ENCODE measurements at regions not wholly inside any gene's neighbourhood (a gene's known extent, or its start where the extent isn't known, plus 50 kb on each side); places are given as distances from the start of the nearest gene placed in this dataset.

DNA sequence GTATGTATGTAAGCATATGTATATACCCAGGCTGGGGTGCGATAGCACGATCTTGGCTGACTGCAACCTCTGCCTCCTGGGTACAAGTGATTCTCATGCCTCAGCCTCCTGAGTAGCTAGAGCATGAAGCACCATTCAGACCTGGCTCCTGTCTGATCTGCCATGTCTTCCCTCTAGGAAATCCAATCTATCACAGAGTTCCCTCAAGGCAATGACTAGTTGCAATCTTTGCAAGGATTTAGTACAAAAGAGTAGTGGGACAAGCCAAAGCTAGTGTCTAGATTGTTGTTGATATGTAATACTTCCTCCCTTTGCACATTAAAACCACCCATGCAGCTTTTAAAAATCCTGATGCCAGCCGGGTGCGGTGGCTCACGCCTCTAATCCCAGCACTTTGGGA lies 60.5 kb upstream of the PRKAR2B start (continued):
- TF ChIP-seq SKIL (IDR thresholded peaks at IDR 0.05; ENCODE audit: low read depth, poor library complexity, severe bottlenecking) (no peak), SREBF2 (IDR thresholded peaks at IDR 0.05; ENCODE audit: low read length) (no peak), ELK1 (IDR thresholded peaks at IDR 0.05; ENCODE audit: low read depth, low read length) (no peak), YBX1 (IDR thresholded peaks at IDR 0.05) (no peak), ZBTB33 (IDR thresholded peaks at IDR 0.05) (no peak), GATAD2B (conservative IDR thresholded peaks at IDR 0.05; ENCODE audit: low read depth) (no peak)

- no peaks in the 10 kb centered on the region for H3K79me2 ChIP-seq (ENCODE audit: control insufficient read depth, insufficient read depth, low read length)
- no peaks in the 10 kb centered on the region; a peak in 1 of 4 replicates for H3K27me3 ChIP-seq (replicated peaks in 1 of 2; ENCODE audit: control insufficient read depth in 2 of 2, insufficient read depth in 2 of 2, low read length in 1 of 2)
- ATAC-seq (no peak), DNase-seq (ENCODE audit: low read depth, low spot score) (no peak), FAIRE-seq (no peak)
- RAD21 ChIA-PET (ENCODE audit: unreplicated experiment), result no interaction called here
- no peak overlapping the region for H3K27ac ChIP-seq (ENCODE audit: control insufficient read depth, insufficient read depth)
- SMC1A ChIA-PET (ENCODE audit: uncharacterized antibody, unreplicated experiment), result no interaction called here
- H3K4me2 ChIP-seq (ENCODE audit: control insufficient read depth, insufficient read depth), result no peak overlapping the region
- CTCF ChIA-PET, result no interaction called here
- intact Hi-C loops (cut with micrococcal nuclease; ENCODE audit: unreplicated experiment) (no loop called here), in situ Hi-C loops (cut with MboI) (no loop called here)
- no peaks in the 10 kb centered on the region for H3K9me3 ChIP-seq (replicated peaks; ENCODE audit: control insufficient read depth, insufficient read depth, low read length)
- no peak overlapping the region for H3K9ac ChIP-seq (ENCODE audit: control insufficient read depth, insufficient read depth, low read length)
- H3K4me3 ChIP-seq, result no peak overlapping the region
- BruUV-seq (replicated peaks), result no TSS peak
- H2AFZ ChIP-seq (ENCODE audit: control insufficient read depth, low read depth, low read length), result no peak overlapping the region
- no peaks in the 10 kb centered on the region for H3K4me1 ChIP-seq (ENCODE audit: control insufficient read depth, insufficient read depth, low read length)
- H4K20me1 ChIP-seq (ENCODE audit: control insufficient read depth, insufficient read depth), result no peaks in the 10 kb centered on the region
- no peaks in the 10 kb centered on the region for H3K36me3 ChIP-seq (ENCODE audit: control insufficient read depth in 2 of 2, insufficient read depth in 2 of 2, low read length in 1 of 2)
- POLR2A ChIA-PET, result no interaction called here
- no peak for TF ChIP-seq BHLHE40 (IDR thresholded peaks at IDR 0.05; ENCODE audit: borderline replicate concordance in 1 of 2, low read depth in 2 of 2, low read length in 1 of 2)
- TF ChIP-seq PKNOX1 (IDR thresholded peaks at IDR 0.05), result no peak
- TF ChIP-seq ZBTB11 (CRISPR knock-in tag; IDR thresholded peaks at IDR 0.05), result no peak
- no peak for TF ChIP-seq SMAD5 (IDR thresholded peaks at IDR 0.05; ENCODE audit: low read depth)
- no peak for TF ChIP-seq SMARCA5 (IDR thresholded peaks at IDR 0.05)
These were observed 58.0 kb upstream of the PRKAR2B start for GRCh38 chr7:106986450-106986977.

Measured in GM12878 (cell line).